ENCODE measurements at regions not wholly inside any gene's neighbourhood (a gene's known extent, or its start where the extent isn't known, plus 50 kb on each side); places are given as distances from the start of the nearest gene placed in this dataset.

DNA sequence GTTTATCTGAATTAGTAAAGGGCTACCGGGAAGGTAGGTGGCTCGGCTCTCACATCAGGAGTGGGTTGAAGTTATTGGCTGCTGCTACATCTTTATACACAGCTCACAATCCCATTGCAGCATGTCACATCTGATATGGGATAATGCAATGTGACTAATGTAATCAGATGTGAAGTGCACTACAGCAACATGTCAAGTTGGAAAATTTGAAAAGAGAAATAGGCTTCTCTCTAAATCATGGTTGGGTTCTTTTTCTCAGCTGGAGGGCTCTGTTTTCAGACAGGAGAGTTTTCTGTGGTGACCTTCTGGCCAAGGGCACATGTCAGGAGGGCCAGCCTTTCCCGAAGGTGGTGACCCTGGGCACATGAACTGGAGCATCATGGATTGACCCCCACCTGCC, 337.5 kb downstream of the HRH4 start:
- DNase-seq, result no peak

DNA sequence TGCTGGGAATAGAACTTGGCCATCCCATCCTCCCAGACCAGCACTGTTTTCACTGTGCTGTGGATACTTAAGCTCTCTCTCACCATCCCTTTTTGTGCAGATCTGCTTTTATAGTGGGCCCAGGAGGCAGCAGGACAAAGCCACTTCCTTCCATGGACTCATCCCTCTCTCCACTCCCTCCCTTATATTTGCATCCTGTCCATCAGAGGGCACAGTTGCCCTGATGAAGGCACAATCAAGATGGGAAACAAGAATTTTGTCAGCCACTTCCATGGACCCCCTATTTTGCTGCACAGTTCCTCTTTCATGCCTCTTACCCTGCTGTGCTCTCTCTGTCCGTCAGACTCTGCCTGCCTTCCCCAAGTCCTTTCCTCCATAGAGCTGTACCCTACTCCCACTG, 338.7 kb downstream of the HRH4 start:
- no peak for DNase-seq

DNA sequence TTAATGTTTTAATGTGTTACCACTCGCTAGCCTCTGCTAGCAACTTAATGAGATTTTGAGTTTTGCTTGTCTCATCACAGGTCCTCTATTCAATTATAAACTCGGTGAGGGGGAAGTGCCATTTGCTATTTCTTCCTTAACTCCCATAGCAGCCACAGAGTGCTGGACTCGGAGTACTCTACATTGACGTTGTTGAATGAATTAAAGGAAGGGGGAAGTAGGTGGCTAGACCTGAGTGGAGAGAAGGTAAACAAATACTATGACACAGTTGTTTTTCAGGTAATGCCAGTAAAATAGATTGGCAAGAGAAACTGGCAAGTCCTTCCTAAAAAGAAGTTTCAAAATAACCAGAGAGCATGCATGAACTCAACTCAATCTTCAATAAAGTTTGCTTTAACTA, 339.3 kb downstream of the HRH4 start:
- DNase-seq, result no peak

DNA sequence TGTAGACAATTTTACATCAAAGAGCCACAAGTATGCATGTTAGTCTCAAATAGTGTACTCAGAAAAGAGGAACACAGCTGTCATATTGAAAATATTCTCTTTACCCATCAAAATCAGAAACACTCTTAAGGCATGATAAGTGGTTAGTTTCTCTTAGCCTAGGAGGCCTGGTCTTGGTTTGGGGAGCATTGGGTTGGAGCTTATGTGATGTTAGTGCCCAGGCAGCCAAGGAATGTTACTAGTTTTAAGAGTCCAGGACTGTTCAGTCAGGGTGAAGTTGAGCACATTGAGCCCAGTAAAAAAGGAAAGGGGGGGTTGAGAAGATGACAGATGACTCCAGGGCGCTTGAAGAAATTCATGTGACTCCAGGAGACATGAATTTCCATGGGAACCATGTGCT, 340.6 kb downstream of the HRH4 start:
- DNase-seq, result no peak

DNA sequence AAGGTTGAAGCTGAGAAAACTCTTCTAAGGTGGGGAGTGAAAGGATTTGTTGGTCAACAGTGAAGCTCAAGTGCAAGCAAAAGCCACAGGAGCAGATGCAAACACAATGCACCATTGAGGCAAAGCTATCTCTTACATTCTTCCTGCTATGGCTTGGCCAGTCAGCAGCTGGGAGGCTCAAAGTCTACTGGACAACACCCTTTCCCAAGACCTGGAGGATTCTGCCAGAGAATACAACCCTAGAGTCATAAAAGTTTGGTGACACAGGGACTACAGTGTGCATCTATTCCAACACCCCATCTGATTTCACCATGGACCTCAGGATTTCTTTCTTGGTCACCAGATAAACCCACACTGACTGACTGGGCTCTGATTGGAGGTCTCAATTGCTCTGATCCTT, 342.0 kb downstream of the HRH4 start:
- no peak for DNase-seq

DNA sequence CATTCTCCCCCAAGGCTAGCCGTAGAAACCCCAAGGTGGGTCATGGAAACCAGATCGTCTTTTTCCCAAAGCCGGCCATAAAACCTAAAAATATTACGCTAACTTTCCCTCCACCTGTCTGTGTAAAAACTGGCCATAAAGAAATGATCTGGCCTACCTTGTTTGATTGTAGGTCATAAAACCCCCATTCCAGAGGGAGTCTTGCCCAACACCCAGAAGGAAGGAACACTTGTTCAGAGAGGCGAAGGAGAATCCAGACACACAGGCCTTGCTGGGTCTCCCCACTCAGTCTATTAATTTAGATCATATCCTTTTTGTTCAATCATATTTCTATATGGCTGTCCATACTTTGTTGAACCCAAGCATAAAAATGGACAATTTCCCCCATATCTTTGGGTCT, 344.7 kb downstream of the HRH4 start:
- DNase-seq, result no peak

DNA sequence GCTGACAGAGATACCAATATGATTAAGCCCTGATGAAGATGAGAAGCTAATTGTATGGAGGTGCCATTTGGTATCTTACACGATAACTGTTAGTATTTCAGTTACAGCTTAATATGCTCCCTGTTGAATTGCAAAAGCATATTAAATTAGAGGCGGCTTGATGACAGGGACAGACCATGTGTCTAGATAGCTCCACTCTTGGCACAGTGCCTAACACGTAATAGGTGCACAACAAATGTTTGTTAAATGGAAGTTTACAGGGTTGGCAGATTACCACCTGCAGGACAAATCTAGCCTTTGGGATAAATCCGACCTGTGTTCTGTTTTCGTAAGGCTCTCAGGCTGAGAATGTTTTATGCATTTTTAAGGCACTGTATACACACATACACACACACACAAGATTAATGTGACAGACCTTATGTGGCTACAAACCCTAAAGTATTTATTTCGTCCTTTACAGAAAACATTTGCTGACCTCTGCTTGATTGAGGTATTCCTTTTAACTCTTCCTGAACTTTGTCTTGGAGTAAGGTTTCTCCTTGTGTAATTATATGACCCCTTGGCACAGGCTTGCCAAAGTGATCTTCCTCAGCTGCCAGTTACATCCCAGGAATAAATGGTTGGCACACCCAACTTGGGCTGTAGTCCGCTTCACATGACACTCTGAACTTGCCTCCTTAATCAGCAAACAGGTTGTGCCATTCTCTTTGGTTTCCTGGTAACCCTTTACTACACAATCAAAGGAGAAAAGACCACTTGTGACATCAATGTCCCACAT, 348.9 kb downstream of the HRH4 start:
- DNase-seq, result no peak

DNA sequence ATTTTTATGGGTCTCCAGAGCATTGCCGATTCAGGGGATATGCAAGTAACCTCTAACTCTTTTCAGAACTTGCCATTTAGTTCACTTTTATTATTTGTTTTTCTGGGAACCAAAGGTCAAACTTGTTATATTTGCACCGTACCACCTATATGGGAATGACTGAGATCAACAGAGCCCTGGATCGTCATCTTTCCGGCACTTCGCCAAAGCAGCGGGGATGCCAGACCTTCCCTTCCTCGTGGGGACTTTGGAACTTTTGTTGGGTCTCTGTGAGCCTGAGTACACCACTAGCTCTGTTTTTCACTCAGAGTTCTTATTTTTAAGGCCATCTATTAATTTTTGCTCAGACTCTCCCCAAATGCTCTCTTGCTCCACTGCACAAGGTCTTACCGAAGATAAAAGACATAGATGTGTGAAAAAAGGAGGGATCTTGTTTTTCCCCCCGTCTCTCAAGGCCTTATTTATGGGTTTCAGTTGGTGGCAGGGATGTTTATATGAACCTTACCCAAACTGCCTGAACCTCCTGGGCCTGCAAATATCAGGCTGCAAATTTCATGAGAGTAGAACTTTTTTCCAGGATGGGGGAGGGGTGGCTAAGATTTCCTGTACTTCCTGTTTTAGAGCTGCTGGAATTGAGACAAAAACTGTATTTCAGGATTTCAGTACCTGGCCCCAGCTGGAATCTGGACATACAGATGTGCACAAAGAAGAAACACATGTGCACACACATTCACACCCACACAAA, 350.3 kb downstream of the HRH4 start:
- DNase-seq, result no peak

DNA sequence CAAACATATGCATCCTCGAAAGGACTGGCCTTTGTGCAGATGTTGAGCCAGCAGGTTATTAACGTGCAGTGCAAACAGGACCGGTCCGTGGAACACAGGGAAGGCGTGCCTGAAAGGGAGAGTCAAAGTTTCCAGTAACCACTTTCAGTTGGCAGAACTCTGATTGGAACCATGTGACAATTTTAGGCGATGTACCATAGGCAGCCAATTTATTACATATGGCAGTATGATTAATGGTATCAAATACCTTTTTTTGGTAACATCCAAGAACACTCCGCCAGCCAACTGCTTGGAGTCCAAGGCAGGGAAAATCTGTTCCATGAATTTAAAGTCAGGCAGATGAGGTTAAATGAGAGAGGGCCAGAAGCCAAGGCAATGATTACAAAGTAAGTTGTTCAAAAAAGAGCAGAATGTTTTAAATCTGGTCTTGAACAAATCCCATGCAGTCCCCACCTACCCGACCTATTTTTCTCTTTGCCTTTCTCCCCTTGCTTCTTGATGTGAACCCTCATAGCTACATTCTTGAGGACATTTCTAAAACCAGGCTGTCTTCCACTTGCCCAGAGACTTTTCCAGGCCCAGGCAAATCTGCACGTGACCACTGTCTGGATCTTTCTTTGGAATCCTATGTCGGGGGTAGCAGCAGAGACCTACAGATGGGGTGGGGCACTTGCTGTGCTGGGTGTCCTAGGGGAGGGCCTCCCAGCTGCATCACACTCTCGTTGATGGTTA, 351.7 kb downstream of the HRH4 start:
- DNase-seq, result no peak

DNA sequence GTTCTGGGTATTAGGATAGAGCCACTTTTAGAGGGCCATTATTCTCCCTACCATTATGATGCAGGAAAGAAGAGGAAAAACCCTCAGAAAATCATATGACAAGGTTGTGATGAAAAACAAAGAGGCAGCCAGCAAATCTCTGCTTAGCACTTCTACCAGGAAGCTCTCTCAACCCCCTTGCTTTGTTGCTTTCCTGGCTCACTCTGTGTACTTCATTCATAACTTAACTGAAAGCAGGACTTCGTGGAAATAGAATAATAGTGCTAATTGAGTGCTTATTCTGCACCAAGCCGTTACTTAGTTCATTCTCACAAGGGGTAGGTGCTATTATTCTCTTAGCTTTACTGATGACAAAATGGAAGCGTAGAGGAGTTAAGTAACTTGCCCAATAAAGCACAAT, 354.1 kb downstream of the HRH4 start:
- DNase-seq, result no peak

DNA sequence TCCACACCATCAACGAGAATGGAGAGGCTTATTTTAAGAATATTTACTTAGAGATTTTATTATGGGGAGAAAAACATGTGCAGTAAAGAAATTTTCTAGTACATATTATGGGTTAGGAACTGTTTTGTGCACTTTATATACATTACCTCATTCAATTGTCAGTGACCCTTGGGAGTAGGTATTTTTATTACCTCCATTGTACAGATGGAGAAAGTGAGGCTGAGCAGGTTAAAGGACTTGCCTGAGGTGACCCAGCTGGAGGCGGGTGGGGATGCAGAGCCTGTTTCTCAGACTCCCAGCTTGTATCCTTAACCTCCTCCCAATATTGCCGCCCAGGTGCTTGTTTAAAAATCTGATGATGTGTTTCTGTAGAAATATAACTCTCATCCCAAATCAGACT, 356.7 kb downstream of the HRH4 start:
- no peak for DNase-seq

DNA sequence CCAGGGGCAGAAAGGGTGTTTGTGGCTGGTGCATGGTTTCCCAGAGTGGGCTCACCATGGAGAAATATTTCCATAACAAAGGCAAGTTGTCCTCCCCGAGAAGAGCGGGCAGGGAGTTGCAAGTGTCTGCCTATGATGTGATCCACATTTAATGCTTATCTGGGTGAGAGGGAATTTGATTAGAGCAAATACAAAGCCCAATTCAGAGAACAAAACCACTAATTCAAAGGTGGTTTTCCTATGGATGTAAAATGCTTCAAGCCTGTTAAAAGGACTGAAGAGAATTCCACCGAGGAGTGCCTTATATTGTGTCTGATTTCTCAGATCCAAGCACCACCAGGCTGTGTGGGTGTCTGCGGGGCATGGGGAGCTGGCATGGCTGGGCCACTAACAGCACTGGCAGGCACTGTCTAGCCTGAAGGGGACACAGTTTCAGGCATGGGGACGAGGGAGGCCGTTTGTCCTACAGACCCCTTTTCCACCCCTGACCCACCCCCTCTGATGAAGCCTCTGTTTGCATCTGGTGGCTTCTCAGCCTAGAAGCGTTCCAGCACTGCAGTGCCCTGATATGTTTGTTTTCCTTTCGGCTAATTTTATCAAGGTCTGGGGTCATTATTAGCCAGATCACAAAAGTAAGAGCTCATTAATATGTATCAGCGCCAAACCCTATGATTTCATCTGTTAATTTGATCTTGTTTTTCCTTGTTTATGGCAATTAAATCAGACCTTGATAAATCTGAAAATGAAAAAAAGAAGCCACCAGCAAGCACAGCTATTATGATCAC, 357.3 kb downstream of the HRH4 start:
- no peak for DNase-seq

DNA sequence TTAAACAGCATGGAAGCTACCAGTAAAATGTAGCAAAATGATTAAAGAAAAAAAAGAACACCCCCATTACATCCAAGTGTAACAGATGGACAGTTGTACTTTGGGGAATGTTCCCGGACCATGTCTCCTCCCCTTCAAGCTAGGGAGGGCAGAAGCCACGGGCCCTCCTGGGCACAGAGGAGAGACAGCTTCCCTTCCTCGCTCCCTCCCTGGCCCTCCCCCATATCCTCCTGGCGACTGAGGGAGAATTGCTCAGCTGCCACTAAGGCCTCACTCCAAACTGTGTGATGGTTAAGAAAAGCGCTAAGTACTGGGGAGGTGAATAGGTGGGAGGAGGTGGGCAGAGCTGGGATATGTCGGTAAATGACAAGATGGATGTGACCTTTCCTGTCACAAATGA, 358.0 kb downstream of the HRH4 start:
- peak; percentile 10 for DNase-seq

DNA sequence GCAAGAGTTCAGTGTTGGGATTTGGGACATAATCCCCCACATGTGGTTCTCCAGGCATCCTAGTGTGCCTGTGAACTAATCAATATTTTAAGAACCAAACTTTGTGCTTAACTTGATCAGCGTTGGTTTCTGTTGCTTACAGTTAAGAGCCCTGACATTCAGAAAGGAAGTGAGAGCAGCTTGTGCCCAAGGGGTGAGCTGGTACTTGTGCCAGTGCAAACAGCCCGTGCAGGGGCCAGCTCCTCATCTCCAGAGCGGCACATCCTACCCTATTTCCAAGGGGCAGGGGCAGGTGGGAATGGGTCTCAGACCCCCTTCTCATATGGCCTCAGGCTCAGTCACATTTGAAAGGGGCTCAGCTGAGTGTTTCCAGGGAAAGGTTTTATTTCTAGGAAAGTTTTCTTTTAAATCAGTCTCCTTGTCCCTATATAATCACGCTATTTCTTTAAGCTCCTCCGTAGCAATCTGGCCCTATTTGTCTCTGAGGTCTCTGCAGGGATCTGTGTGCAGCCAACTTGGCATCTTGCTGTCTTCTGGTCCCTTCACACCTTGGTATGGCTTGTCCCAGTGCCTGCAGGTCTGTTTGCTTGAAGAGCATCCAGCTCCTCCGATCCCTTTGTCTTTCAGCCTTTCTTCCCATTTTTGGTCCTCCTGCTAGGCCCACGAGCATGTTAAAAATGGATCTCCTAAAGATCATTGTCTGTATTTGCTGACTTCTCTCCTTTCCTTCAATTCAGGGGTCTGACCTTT, 358.9 kb downstream of the HRH4 start:
- no peak for DNase-seq

DNA sequence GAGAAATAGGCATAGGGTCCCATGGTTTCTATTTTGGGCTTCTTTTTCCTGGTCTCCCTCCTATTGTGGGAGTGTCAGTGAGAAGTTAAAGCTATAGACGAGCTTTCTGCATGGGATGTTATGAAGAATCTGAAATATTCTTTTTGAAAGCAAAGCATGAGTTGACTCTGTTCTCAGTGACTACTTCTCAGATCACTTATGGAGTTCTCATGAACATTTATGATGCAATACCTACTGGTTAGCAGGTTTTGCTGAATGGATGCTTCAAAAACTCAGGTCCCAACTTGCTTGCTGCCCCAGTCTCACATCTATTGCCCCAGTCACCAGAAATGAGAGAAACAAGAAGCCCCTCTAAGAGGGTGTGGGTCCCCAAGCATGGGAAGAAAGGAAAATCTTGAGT, 365.0 kb downstream of the HRH4 start:
- DNase-seq, result no peak

DNA sequence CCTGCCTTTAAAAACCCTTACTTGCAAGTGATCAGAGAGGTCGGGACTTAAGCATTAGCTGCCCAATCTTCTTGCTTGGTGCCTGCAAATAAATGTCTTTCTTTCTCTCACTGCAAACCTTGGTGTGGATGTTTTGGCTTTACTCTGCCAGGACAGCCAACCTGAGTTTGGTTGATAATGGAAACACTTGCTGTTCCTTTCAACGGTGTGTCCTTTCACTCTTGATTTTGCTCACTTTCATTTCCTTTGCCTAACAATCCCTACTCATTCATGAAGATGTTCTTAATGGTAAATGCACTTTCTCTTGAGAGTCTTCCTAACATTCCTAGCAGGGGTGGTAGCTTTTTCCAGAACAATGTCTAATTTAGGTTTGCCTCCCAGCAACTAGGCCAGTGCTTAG, 366.2 kb downstream of the HRH4 start:
- DNase-seq, result no peak

DNA sequence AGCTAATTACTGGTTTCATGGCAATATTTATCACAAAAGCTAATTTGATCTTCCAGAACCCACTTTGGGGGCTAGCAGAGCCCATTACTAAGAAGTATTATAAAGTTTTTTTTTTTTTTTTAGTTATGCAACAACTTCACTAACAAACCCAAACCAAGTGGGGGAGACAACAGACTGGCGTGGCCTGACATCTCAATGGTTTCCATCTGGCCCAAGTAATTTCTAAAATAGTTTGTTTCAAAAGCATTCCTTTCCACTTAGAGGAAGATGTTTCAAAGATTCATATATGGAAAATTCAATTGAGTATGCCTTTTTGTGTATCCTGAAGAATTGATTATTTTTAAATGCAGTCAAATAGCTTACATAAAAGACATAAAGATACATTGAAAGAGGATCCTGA, 367.1 kb downstream of the HRH4 start:
- no peak for DNase-seq

DNA sequence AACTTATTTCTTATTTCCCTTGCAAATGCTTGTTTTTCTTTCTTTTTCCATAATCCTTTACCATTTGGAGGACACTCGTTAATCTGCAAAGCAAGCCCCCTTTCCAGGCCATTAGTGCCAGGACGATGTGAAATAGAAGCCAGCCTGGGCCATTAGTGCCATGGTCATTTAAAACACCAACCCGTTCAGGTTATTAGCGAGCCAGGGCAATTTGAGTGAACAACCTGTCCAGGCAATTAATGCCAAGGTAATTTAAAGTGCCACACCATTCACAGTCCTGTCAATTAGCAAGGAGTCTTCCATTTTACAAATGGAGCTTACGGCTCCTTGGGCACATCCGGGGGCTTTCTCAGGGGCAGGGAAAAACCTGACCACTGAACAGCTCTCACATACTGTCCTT, 370.6 kb downstream of the HRH4 start:
- no peak for DNase-seq

DNA sequence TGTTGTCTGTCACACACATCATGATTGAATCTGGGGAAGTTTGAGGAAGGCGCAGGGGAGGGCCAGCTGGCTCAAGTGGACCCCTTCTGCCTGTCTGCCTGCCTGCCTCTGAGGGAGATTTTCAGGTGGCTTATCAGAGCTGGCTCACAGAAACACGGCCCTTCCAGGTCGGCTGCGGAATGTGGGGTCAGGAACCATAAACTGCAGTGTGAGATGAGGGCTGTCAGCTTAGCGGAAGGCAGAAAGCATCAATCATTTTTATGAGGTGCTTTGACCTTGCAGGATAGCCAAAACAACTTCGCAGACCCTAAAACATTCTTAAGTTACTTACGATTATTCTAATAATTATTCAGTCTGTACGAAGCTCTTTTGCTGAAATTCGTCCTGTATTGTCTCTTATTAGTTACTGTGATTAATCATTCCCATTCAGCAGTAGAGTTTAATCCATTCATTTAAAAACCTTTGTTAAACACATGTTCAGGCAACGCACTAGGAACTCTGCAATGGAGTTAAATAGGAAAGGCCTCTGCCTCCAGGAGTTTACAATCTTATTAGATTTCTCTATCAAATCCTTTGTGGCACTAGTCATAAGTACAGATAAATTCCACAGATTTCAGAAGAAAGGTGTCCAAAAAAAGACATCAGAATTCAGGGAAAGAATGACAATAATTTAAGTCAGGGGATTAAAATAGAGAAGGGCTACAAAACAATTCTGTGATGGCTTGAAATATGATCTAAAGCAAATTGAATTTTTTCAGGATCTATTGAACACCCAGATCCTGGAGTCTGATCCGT, 371.6 kb downstream of the HRH4 start:
- no peak for DNase-seq

DNA sequence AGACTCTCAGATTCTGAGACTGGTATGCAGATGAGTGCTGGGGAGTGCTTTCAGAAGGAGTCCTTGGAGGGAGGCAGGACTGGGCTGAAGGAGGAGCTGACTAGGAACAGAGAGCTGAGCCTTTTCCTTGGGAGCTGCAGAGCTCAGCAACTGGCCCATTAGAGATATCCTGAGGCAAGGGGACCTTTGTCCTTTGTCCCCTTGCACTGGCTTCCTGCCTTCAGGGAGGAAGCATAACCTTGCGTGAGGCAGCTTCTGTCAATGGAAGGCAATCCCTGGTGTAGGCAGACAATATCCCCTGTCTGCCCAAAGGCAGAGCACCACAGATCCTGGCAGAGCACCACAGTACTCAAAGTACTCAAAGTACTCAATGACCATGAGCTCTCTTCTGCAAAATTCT, 375.3 kb downstream of the HRH4 start:
- DNase-seq, result no peak

DNA sequence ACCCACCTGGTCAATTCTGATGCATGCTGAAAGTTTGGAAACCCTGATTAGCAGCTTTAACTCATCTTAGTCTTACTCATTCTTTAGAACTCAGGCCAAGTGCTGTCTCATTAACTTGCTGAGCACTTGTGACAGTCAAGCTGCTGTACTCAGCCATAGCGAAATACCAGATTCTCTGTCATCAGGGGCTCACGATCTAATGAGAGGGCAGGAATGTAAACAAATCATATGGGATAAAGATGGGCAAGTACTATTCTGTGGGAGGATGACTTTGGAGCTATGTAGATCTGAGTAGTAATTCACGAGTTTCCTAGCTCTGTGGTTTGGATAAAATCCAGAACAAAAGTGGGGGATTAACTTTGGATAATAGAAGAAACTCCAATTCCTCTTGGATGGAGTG, 376.6 kb downstream of the HRH4 start:
- DNase-seq, result no peak

DNA sequence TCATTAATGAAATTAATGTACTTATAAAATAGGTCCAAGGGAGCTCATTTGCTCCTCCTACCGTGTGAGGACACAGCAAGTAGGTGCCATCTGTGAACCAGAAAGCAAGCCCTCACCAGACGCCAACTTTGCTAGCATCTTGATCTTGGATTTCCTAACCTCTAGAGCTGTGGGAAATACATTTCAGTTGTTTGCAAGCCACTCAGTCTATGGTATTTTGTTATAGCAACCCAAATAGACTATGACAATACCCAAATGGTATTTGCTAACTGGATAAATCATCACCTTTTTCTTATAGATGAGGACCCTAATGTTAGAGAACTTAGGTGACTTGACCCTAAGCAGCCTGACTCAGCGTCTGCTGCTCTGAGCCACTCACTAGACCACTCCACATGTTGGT, 379.6 kb downstream of the HRH4 start:
- DNase-seq, result no peak

All from NCI-H524 treated with DMSO at 0.1 percent for 48 hours (cell line).